ENCODE measurements at regions not wholly inside any gene's neighbourhood (a gene's known extent, or its start where the extent isn't known, plus 50 kb on each side); places are given as distances from the start of the nearest gene placed in this dataset.
A peak's percentile ranks its signal among the peaks of the same experiment; 100 is the strongest.

- no peak for DNase-seq
Measured at GRCh38 chr5:4947893-4948536, 192.1 kb upstream of the ADAMTS16 start.

GRCh38 chr5:4949108-4949507 lies 191.0 kb upstream of the ADAMTS16 start:
- DNase-seq = no peak

- DNase-seq = no peak
Measured at GRCh38 chr5:4953576-4953975, 186.6 kb upstream of the ADAMTS16 start.

- DNase-seq = no peak
Measured at GRCh38 chr5:4954048-4954447, 186.1 kb upstream of the ADAMTS16 start.

GRCh38 chr5:4963265-4963664 lies 176.9 kb upstream of the ADAMTS16 start:
- DNase-seq = no peak

- DNase-seq = no peak
Measured at GRCh38 chr5:4969351-4969750, 170.8 kb upstream of the ADAMTS16 start.

GRCh38 chr5:4970171-4970570 lies 170.0 kb upstream of the ADAMTS16 start:
- DNase-seq = no peak

GRCh38 chr5:4976902-4977301 lies 163.2 kb upstream of the ADAMTS16 start:
- DNase-seq = no peak

- no peak for DNase-seq
Measured at GRCh38 chr5:4977416-4978110, 162.6 kb upstream of the ADAMTS16 start.

GRCh38 chr5:4980201-4980600 lies 159.9 kb upstream of the ADAMTS16 start:
- no peak for DNase-seq

- no peak for DNase-seq
Measured at GRCh38 chr5:4981608-4982007, 158.5 kb upstream of the ADAMTS16 start.

- no peak for DNase-seq
Measured at GRCh38 chr5:4983701-4984100, 156.4 kb upstream of the ADAMTS16 start.

GRCh38 chr5:4984461-4984860 lies 155.7 kb upstream of the ADAMTS16 start:
- no peak for DNase-seq

GRCh38 chr5:4987431-4987830 lies 152.7 kb upstream of the ADAMTS16 start:
- DNase-seq = no peak

- no peak for DNase-seq
Measured at GRCh38 chr5:4989118-4989517, 151.0 kb upstream of the ADAMTS16 start.

GRCh38 chr5:4990017-4990416 lies 150.1 kb upstream of the ADAMTS16 start:
- DNase-seq = no peak

GRCh38 chr5:4990462-4990861 lies 149.7 kb upstream of the ADAMTS16 start:
- no peak for DNase-seq

- no peak for DNase-seq
Measured at GRCh38 chr5:4991925-4992324, 148.2 kb upstream of the ADAMTS16 start.

GRCh38 chr5:4995014-4995413 lies 145.1 kb upstream of the ADAMTS16 start:
- DNase-seq = no peak

GRCh38 chr5:5005353-5005752 lies 134.8 kb upstream of the ADAMTS16 start:
- DNase-seq = no peak

GRCh38 chr5:5006548-5006947 lies 133.6 kb upstream of the ADAMTS16 start:
- DNase-seq = no peak

GRCh38 chr5:5009240-5009639 lies 130.9 kb upstream of the ADAMTS16 start:
- no peak for DNase-seq

- peak in 1 of 14 donors; percentile 61 for DNase-seq
Measured at GRCh38 chr5:5011151-5011550, 129.0 kb upstream of the ADAMTS16 start.

- DNase-seq = peak in 1 of 14 donors; percentile 31
Measured at GRCh38 chr5:5014586-5015235, 125.4 kb upstream of the ADAMTS16 start.
